ENCODE measurements at regions not wholly inside any gene's neighbourhood (a gene's known extent, or its start where the extent isn't known, plus 50 kb on each side); places are given as distances from the start of the nearest gene placed in this dataset.
"Not testable (repeated sequence)": the region's sequence is repeated elsewhere in the genome, so short reads cannot be mapped to it uniquely, and the experiment has no call there.

- DNase-seq (ENCODE audit: low read depth in 4 of 4, low spot score in 3 of 4) = no peak
These were observed 85.0 kb upstream of the CPEB2 start for GRCh38 chr4:14917298-14917633.

GRCh38 chr4:14918336-14918735 lies 83.9 kb upstream of the CPEB2 start:
- DNase-seq (ENCODE audit: low read depth in 4 of 4, low spot score in 3 of 4) = no peak

DNA sequence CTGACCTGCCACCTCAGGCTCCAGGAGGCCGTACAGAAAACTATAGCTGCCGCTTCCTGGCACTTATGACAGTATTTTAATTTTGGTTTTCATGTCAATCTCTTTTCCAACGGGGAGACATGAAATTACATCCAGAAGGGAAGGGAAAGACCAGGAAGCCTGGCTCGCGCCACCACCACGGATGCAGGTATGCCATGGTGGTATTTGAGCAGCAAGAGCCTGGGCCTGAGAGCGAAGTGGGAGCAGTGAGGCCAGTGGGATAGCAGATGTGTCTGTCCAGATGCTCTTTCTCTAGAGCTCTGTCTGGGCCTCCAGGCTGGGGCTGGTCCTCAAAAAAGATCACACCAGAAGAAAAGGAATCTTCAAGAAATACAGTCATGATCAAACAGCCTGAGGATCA lies 82.5 kb upstream of the CPEB2 start:
- no peak for DNase-seq (ENCODE audit: low read depth in 4 of 4, low spot score in 3 of 4)

GRCh38 chr4:14920237-14920636 lies 82.0 kb upstream of the CPEB2 start:
- DNase-seq (ENCODE audit: low read depth in 4 of 4, low spot score in 3 of 4) = no peak

DNA sequence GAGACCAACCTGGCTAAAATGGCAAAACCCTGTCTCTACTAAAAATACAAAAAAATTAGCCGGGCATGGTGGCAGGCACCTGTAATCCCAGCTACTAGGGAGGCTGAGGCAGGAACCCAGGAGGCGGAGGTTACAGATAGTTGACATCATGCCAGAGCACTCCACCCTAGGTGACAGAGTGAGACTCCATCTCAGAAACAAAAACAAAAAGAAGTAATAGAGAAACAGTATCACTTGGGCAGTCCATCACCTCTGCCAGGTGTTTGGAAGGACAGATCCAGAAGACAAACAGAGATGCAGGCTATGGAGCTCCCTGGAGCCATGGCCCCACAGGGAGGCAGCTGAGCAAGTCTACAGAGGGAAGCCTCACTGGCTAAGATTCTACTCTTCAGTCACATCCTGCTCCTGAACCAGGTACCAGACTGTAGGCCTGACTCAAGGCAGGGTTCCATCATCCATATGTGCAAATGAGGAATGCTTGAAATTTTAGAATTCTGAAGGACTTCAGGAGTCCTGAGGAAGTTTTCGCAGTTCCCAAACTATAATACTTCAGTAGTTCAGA lies 81.4 kb upstream of the CPEB2 start:
- DNase-seq (ENCODE audit: low read depth in 4 of 4, low spot score in 3 of 4) = no peak

DNA sequence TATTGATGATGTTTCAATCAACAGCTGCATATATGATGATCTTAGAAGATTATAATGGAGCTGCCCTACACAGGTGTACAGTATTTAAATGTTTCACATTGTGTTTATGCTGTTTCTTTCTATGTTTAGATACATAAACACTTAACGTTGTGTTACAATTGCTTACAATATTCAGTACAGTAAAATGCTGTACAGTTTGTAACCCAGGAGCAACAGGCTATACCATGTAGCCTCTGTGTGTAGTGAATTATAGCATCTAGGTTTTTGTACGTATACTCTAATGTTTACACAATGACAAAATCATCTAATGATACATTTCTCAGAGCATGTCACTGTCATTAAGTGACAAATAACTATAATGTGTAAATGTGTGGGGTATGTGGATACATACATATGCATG lies 80.5 kb upstream of the CPEB2 start:
- DNase-seq (ENCODE audit: low read depth in 4 of 4, low spot score in 3 of 4) = not testable (repeated sequence)

DNA sequence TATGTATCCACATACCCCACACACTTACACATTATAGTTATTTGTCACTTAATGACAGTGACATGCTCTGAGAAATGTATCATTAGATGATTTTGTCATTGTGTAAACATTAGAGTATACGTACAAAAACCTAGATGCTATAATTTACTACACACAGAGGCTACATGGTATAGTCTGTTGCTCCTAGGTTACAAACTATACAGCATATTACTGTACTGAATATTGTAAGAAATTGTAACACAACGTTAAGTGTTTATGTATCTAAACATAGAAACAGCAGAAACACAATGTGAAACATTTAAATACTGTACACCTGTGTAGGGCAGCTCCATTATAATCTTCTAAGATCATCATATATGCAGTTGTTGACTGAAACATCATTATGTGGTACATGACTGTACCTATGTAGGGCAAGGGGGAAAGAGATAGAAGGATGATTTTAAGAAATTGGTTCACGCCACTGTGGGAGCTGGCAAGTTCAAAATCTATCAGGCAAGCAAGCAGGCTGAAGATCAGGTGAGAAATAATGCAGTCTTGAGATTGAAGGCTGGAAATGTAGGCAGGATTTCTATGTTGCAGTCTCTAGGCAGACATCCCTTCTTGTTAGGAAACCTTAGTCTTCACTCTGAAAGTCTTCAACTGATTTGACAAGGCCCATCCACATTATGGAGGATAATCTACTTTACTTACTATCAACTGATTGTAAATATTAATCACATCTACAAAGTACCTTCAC lies 78.0 kb upstream of the CPEB2 start:
- DNase-seq (ENCODE audit: low read depth in 4 of 4, low spot score in 3 of 4) = no peak

DNA sequence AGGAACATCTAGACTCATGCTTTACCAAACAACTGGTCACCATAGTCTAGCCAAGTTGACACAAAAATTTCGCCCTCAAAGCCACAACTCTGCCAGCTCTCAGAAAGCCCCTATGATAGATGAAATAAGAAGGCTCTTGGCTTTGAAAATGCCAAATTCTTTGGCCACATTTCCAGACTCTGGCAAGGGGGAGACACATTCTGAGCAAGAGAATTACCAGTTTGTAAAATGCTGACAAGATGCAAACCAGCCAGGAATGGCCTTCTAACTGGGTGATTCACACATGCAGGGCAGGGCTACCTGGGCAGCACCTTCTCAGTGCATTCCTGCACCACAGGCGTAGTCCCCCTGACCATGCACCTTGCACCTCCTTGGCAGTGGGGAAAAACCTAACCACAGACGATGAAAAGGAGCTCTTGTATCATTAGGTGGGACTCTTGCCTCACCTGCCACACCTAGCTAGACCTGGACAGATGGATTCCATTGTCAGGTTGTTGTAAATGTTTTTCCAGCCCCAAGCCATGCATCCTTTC lies 77.4 kb upstream of the CPEB2 start:
- no peak for DNase-seq (ENCODE audit: low read depth in 4 of 4, low spot score in 3 of 4)

DNA sequence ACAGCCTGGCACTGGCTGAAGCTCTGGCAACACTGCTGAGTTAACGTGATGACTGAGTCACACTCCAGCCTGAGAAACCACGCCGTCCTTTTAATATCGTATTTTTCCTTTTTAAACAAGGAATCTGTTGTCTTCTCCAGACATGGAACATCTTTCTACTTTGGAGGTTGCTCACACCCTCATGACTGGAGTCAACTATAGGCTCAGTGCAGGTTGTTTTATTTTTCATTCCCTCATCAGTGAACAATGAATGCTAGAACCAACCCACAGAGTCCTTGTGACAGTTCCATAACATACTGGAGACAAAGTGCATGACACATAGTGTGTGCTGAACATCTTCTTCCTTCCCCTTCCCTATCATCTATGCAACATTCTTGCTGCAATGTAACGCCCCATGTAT lies 76.8 kb upstream of the CPEB2 start:
- DNase-seq (ENCODE audit: low read depth in 4 of 4, low spot score in 3 of 4) = no peak

DNA sequence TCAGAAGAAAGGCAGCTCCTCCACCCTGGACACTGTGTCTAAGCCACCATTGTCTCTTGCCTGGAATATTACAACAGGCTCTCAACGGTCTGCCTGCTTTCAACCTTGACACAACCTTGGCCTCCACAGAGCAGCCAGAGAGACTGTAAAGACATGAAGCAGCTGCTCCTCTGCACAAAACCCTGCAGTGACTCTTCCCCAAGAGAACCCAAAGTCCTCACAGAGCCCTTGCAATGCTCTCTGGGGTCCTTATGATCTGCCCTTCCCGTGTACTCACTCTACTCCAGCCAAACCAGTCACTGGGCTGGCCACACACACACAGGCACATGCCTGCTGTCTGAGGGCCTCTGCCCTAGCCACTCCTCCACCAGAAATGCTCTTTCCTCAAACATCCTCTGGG lies 75.9 kb upstream of the CPEB2 start:
- no peak for DNase-seq (ENCODE audit: low read depth in 4 of 4, low spot score in 3 of 4)

DNA sequence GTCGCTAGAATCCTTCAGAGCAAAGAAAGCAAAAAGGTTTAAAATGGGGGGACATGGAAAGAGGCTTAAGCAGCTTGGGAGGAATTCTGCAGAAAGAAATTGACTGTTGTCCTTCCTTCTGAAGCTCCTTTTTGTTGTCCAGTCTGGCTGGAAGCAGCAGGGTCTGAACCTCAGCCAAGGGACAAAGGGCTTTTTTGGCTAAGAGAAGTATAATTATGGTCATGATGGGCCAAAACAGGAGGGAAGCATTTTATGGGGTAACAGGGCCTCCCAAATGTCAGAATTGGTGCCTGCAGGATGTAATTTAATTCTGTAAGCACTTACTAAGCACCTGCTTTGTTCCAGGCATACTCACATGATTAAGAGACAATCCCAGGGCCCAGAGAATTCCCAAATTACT lies 74.2 kb upstream of the CPEB2 start:
- DNase-seq (ENCODE audit: low read depth in 4 of 4, low spot score in 3 of 4) = no peak

- DNase-seq (ENCODE audit: low read depth in 4 of 4, low spot score in 3 of 4) = no peak
These were observed 72.6 kb upstream of the CPEB2 start for GRCh38 chr4:14929669-14930068.

DNA sequence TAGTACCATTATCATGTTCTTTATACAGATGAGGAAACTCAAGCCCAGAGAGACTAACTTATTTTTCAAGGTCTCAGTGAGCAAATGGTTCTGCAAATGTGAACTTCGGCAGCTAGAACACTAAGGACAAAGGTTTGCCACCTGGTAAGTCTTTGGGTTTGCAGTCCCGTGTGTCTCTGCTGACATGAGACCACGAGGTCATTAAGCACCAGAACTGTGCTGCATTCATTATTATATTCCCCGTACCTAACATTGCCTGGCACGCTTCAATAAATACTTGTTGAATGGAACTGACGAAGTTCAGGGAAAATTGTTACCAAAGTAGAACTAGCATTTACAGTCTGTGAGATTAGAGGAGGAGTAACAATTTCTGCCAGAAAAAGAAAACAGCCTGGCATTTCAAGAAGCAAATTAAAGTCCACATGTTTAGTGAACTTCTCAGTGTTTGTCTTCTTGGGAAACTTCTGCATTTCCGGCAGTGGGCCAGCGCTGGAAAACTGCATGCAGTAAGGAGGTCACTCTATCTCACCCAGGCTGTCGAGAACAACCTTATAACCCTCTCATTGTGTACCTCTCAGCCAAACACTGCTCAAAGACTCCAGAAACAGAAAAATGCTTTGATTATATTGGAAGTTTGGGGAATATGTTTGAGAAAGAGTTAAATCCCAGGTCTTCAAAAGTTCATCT lies 67.4 kb upstream of the CPEB2 start:
- DNase-seq (ENCODE audit: low read depth in 4 of 4, low spot score in 3 of 4) = no peak

- no peak for DNase-seq (ENCODE audit: low read depth in 4 of 4, low spot score in 3 of 4)
These were observed 58.5 kb upstream of the CPEB2 start for GRCh38 chr4:14943749-14944148.

GRCh38 chr4:14952352-14952751 lies 49.9 kb upstream of the CPEB2 start:
- DNase-seq (ENCODE audit: low read depth in 4 of 4, low spot score in 3 of 4) = no peak
